ENCODE measurements at regions not wholly inside any gene's neighbourhood (a gene's known extent, or its start where the extent isn't known, plus 50 kb on each side); places are given as distances from the start of the nearest gene placed in this dataset.

DNA sequence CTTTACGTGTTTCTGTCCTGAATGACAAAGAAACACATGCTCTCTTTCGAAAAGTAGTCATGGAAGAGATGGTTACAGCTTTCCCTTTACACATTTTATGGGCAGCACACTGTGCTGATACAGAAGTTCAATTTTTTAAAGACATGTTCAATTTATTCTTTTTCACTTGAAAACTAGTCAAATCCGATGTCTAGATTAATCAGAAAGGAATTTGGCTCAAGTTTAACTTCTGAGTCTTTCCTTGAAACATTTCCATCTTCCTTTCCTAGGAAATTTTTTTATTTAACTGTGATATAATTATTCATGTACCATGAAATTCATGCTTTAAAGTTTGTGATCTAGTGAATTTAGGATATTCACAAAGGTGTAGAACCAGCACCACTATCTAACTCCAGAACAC, 360.1 kb downstream of the TNS3 start:
- no peak for DNase-seq (ENCODE audit: low read depth, low spot score)

DNA sequence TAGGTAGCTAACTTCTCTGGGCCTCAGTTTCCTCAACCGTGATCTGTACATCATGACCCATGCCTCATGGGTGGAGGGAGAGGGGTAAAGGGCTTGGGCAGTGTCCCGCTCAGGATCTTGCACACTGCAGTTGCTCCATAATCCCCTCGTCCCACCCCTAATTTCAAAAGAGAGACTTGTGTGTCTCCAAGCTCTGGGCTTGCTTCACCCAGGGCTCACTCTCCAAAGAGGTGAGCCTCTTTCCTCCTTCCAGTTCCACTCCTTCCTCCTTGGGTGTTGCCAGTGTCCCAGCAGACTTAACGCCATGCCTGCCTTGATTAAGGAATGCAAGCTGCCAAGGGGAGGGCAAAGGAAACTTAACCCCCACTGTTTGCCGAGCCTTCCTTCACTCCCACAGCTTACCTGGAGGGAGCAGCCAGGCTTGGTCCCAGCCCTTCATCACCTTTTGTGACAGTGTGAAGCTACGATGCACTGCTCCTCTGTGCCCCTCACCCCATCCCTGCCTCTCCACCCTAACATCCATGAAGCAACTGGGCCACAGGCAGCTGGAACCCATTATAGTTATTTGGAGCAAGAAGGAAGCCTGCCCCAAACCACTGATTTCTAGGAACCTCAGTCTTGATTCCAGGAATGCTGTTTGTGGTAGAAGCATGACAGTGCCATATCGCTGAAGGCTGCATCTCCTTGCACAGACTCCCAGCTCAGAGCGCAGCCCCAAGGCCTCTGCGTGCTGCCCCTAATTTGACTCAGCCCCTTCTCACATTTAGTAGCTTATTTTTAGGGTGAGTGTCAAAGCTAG, 363.3 kb downstream of the TNS3 start:
- DNase-seq (ENCODE audit: low read depth, low spot score) = no peak

DNA sequence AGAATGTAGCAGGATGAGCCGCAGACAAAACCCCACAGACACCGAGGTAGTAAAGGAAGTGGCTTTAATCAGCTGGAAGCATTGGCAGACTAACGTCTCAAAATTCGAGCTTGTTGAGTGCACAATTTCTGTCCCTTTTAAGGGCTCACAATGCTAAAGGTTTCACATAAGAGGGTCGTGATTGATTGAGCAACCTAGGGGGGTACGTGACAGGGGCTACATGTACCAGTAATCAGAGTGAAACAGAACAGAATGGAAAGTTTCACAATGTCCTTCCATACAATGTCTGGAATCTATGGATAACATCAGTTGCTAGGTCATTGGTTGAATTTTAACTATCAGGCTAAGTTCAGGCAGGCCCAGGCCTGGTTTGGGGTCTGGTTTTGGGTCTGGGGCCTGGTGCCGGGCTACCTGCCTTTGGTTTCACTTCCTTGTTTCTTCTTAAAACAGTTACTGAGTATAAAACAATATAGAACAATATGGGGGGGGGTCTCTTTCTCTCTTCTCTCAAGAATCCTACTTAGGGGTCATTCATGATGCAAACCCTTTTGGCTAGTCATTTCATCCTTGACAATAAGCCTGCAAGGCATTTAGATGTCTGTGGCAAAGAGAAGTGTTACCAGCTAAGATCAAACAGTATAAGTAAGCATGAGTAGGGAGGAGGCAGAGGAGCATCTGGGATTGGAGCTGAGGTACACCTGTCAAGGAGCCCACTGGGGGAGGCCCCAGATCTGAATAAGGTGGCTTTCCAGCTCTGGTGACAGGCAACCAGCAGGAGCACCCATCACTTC, 364.1 kb downstream of the TNS3 start:
- no peak for DNase-seq (ENCODE audit: low read depth, low spot score)

DNA sequence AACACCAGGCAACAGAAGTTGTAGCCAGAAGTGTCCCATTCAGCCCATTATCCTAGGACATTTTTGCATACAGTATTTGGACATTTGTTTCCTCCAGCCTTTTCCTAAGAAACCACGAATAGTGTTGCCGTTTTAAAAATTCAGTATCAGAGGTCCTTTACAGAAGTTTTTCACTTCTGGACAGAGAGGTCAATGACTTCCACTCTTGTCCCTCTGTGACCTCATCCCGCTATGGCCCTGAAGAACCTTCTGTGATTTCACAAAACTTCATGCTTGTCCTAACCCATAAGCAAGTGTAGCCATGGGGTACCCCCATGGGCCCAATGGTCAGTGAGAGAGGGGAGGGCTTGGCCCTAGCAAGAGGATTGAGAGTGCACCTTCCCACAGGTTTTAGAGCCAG, 364.8 kb downstream of the TNS3 start:
- no peak for DNase-seq (ENCODE audit: low read depth, low spot score)

DNA sequence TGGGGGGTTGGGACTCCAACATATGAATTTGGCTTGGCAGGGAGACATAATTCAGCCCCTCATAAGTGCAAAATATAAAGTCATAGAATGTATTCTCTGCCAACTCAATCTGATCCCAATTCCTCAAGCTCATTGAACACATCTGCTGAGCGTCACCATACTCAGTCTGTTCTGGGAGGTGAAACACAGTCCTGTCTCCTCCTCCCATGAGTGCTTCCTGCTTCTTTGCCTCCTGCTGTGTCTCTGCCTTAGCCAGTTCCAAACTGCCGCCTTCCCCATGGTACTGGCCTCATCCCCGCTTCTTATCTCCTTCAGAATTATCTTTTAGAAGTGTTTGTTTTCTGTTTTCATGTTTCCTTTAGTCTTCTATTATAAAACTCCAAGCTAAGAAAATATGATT, 365.5 kb downstream of the TNS3 start:
- no peak for DNase-seq (ENCODE audit: low read depth, low spot score)

DNA sequence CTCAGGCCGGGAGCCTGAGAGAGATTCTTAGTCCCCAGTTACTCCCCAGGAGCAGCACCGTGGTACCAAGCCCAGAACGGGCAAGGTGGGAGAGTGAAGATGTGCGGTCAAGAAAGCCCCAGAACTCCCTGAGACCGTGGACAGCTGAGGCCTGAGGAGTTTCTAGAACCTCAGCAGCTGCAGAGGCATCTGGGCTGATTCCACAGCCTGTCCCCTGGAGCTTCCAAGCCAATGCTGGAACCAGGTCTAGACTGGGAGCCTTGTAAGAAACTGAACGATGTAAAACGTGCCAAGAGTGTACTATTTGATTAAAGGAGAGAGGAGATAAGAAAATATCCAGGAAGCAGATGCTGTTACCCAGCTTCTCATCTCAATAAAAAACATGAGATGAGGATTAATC, 366.3 kb downstream of the TNS3 start:
- no peak for DNase-seq (ENCODE audit: low read depth, low spot score)

DNA sequence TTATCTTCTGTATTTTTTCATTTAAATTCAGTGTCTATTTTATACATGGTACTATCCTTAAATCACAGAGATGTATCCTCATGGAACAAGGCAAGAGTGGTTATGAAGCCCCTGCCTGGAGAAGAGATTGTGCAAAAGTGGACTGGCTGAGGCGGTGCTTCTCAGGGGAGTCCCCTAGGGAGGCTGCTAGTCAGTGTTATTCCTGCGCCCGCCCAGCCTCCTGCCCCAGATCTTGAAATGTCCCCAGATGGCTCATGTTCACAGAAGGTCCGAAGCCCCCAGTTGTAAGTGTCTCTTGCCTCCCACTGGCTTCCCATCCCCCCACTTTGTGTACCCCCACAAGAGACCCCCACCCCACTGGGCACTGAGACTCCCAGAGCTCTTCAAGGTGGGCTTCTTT, 366.9 kb downstream of the TNS3 start:
- no peak for DNase-seq (ENCODE audit: low read depth, low spot score)

DNA sequence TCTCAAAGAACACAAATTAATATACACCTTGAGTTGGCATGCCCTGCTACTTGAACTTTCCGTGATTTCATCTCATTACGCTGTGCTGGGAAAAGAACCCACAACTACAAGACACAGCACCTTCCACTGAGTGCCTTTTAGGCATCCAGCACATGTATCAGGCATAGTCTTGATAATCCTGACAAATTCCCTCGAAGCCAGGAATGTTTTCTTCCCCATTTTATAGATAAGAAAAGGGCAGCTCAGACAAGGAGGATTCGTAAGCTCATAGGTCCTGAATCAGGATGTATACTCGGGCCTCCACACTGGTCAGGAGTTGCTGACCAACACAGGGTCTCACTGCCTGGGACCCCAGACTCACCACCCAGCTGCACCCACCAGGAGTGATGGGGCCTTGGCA, 368.6 kb downstream of the TNS3 start:
- DNase-seq (ENCODE audit: low read depth, low spot score) = no peak

DNA sequence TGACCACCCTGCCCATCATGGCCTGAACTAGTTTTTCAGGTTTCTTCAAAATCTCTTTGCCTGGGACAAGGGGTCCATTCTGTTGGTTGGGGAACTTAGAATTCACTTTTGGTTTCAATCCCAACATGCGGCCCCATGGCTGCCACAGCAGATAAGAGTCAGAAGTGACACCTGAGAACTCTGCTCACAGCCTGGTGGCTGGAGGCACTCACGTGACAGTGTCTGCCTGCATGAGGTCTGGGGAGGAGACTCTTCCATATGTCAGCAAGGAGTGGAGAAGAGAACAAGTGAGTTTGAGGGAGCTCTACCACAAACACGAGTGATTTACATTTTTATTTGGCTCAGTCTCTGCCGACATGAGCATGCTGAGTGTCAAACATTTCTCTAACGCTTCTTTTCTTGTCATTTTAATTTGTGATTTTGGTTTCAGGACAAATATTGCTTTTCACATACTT, 370.4 kb downstream of the TNS3 start:
- DNase-seq (ENCODE audit: low read depth, low spot score) = no peak

DNA sequence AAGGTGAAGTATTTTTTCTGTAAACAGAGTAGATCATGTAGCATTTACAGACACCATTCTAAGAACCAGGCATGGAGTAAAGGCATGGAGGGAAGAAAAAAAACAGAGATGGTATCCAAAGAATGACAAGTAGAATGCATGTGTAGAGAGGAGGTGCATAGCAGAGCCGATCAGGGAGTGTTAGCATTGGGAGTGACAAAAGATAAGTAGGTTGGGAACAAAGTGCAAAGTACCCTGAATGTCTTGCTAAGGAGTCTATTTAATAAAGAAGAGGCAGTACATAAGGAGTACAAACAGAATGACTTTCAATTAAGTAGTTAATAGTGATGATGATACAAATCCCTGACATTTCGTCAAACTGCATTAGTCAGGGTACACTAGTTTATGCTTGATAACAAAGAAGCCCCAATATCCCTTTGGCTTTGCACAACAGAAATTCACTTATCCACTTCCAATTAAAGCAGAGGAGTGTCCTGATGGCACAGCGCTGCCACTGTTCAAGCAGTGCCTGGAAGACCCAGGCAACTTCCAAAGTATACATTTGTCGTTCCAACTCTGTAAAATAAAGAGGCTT, 371.5 kb downstream of the TNS3 start:
- no peak for DNase-seq (ENCODE audit: low read depth, low spot score)

DNA sequence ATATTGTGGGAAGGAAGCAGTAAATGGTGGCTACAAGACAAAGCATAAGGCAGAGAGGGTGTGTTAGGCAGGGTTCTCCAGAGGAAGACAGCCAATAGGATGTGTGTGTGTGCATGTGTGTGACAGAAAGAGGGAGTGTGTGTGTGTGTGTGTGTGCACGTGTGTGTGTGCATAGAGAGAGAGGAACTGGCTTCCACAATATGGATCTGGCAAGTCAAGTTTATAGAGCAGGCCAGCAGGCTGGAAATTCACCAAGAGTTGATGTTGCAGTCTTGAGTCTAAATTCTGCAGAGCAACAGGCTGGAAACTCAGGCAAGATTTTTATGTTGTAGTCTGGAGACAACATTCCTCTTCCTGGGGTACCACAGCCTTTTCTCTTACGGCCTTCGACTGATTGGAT, 374.0 kb downstream of the TNS3 start:
- DNase-seq (ENCODE audit: low read depth, low spot score) = no peak

DNA sequence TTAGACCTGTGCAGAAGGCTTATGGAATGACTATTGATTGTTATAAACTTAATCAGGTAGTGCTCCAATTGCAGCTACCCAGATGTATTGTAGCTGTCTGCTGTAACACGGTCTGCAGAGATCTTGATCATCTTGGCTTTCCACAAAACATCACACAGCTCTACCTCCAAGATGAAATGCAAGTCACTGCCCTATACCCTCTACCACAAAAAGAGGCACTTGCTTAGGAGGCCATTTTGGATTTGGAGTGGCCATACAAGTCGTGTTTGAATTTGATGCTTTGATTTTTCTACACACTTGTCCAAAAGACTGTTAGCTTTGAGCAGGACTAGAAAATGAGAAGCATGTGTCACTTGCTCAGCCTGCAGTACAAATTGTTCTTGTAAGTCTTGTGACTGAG, 377.2 kb downstream of the TNS3 start:
- DNase-seq (ENCODE audit: low read depth, low spot score) = no peak

DNA sequence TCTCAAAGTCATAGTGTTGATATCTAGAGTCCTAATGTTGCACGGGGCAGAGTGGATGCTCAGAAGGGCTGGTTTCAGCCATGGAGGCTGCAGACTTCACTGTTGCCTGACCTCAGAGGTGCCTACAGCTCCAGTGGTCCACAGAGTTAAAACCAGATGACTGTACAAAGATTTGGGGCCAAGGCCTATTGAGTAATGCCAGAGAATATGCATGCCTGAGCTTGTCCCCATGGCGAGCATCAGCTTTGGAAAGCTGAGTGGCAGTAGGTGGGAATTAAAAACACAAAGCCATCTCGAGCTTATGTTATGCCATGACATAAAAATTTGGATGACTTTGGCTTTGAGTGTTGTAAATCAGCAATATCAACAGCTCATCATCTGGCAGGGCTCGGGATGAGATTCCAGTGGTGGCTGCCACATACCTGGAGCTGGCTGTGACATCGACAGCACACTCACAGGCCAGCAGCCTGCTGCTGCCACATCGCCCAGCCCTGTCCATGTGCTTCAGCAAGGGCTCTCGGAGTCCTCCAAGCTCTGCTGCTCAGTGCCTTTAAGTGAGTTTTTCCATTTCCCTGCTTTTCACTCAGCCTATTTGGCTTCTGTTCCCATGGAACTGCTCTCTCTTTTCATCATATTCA, 379.6 kb downstream of the TNS3 start:
- no peak for DNase-seq (ENCODE audit: low read depth, low spot score)

DNA sequence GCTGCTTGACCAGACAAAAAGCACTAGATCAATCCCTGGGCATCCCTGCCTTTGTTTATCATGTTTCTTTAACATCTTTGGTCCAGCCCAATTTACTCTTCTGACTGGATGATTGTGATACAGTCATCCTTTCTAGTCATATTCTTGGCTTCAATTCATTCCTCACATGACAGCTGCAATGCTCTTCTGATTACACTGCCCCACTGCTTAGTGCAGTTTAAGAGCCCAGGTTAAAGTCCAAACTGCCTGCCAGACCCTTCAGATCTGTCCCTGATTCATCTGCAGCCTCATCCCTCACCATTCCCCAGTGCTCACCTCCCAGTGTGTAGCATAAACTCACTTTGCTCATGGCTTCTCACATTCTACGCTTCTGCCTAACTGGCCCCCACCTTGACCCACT, 383.8 kb downstream of the TNS3 start:
- DNase-seq (ENCODE audit: low read depth, low spot score) = no peak

DNA sequence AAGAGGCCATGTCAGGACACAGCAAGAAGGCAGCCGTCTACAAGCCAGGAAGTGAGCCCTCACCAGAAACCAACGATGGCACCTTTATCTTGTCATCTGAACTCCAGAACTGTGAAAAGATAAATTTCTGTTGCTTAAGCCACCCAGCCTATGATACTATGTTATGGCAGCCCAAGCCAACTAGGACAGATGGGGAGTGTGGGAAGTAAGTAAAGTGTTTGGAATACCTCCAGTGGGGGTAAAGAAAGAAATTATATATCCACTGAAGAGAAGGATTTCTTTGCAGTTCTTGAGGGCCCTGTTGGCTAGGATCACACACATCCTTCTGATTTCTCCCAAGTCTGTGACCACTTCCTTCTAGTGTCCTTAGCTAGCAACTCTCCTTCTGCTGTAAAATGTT, 384.4 kb downstream of the TNS3 start:
- no peak for DNase-seq (ENCODE audit: low read depth, low spot score)

DNA sequence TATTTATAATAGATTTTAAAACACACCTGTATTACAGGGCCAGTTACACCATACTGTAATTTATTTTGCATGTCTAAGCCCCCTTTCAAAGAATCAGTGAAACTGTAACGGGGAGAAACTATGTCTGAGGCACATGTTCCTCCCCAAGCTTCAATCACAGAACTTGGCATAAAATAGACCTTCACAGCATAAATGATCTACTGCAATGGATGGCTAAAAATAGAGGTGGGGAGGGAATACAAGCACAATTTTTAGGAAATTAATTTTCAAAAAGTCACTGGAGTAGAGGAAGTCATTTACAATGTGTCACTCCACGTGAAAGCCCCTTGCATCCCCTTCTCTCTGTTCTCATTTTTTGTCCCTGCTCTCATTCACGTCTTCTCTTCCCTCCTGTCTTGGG, 385.2 kb downstream of the TNS3 start:
- DNase-seq (ENCODE audit: low read depth, low spot score) = no peak

DNA sequence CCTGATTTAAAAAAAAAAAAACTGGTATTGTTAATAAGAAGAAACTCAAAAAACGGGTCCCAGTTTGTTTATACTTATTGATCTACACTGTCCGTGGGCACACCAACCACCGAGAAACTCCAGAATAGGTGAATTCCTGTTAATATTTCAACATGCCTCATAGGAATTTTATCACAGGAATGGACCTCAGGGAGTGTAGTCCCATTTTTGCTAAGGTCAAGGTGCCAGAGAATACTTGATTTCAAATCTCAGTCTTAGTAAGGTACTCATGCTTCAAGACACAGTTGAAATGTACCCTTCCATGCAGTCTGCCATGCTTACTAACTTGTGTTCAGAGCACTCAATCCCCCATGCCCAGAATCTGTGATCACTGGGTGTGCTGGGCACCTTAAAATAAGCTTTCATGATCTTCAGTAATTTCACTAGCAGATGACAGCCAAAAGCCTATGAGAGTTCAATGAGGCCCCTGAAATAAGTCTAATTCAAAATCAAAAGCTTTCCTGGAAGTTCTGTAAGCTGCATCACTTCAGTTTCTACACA, 385.7 kb downstream of the TNS3 start:
- no peak for DNase-seq (ENCODE audit: low read depth, low spot score)

DNA sequence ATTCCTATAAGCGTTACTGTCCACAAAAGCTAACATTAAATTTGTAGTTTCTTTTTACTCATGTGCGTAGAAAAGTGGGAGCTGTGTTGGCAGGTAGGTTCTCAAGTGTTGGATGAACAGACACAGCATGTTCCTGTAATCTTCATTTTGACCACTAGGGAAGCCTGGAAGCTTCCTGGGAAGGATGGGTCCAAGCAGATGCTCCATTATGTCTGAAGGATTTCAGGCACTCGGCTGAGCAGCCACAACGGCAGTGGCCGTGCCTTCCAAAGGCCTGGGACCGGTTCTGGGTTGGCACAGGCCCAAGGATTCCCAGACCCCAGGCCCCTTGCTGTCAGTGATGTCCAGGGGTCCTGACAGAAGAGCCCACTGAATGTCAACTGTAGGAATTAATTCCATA, 386.3 kb downstream of the TNS3 start:
- no peak for DNase-seq (ENCODE audit: low read depth, low spot score)

DNA sequence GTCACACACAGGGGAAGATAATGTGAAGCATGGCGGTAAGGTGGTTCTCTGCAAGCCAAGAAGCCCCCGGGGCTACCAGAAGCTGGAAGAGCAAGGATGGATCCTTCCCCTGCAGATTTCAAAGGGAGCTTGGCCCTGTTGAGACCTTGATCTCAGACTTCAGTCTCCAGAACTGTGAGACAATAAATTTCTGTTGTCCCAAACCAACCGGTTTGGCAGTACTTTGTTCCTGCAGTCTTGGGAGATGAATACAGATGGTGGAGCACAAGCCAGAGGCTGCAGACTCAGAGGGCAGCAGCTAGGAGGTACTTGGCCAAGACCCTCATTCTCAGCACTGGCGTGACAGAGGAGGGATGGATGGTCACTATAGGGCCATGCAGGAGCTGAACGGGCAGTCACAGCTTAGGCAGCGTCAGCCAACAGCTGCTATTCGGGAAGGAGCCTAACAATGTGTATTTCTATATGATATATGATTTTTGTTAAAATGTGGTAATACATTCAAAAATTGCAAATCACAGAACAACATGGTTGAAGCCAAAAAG, 387.3 kb downstream of the TNS3 start:
- no peak for DNase-seq (ENCODE audit: low read depth, low spot score)

DNA sequence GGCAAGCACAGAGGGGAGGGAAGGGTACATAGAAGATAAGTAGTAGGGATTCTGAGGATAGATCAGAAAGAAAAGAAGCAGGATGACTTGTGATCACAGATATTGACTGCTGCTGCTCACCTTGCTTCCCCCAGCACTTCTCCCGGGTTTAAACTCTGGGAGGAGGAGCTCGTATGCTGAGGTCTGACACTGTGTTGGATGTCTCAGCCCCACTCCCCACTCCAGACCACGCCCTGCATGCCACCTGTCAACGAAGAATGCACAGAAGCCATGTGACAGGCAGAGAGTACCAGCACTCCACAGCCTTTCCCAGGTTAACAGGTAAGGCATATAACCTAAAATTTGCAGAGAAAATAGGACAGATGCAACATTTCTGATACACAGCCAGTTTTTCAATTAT, 388.9 kb downstream of the TNS3 start:
- DNase-seq (ENCODE audit: low read depth, low spot score) = no peak

DNA sequence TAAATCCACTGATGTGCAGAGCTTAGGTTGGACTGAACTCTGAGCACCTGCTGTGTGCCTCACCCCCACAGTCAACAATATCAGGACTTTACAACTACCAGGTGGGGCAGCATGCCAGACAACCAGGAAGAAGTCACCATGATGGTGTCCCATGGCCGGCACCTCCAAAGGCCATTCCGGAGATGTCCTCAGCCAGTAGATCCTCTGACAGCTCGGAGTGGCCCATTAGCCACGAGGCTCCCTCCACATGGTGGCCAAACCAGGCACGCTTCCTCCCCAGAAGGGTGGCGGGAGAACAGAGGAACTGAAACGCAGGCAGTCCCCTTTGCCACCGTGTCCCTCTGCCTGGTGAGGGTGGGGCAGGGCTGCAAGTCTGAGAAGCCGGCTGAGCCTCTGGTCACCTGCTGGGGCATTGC, 390.0 kb downstream of the TNS3 start:
- DNase-seq (ENCODE audit: low read depth, low spot score) = no peak

DNA sequence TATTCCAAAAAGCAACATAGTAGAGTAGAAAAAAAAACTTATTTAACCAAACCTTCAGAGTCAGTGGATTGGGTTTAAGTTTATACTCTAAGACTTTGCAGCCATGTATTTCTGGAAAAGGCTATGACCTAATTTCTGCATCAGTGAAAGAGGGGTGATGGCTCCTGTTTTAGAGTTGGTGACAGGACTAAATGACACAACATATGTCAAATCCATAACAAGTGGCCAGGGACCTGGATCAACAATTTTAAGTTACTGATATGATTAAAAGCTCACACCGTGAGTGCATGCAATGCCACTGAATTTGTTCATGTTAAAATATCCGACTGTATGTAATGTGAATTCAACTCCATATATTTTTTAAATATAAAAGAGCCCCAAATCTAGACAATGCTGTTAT, 390.6 kb downstream of the TNS3 start:
- DNase-seq (ENCODE audit: low read depth, low spot score) = no peak

Measured in pulmonary artery endothelial cell (primary cell).